GM12878 (cell line): ENCODE measurements at regions not wholly inside any gene's neighbourhood (a gene's known extent, or its start where the extent isn't known, plus 50 kb on each side); places are given as distances from the start of the nearest gene placed in this dataset.

Experiments used
- ATAC-seq: fragments of 200-7000 bp; cut with Tn5 transposase; 3 replicates; pipeline ENCODE4 v1.9.1; 2020; ENCODE audit warnings: mild to moderate bottlenecking, moderate library complexity
- BruUV-seq: library from RNA; stranded (reverse); fragments of 400-500 nt; replicated peaks from 2 replicates; lab custom pipeline; 2021; lab: Mats Ljungman, UMichigan
- CTCF ChIA-PET: fragments of 300-600 bp; sonication (Branson Sonifier 250); formaldehyde crosslinking; extraction: SDS; loops from one replicate; lab custom pipeline; 2021; ENCODE audit warnings: inconsistent platforms; lab: Yijun Ruan, JAX
- POLR2A ChIA-PET: fragments of 350-600 bp; formaldehyde crosslinking; extraction: SDS; loops from one replicate; lab custom pipeline; 2021; ENCODE audit warnings: inconsistent platforms; lab: Charles Lee
- RAD21 ChIA-PET: fragments of 300-600 bp; sonication (Branson Sonifier 250); formaldehyde crosslinking; loops from one replicate; lab custom pipeline; 2023; ENCODE audit warnings: antibody characterized with exemption; ENCODE audit not compliant: unreplicated experiment; lab: Charles Lee
- SMC1A ChIA-PET: fragments of 300-600 bp; sonication (Branson Sonifier 250); formaldehyde crosslinking; loops from one replicate; lab custom pipeline; 2023; ENCODE audit not compliant: unreplicated experiment, uncharacterized antibody; lab: Charles Lee
- DNase-seq: peaks from one replicate; pipeline ENCODE4 v3.0.0-alpha.2; 2011; ENCODE audit warnings: low read depth, low spot score
- FAIRE-seq: peaks from 3 replicates; lab custom pipeline; 2011; peaks lifted over from hg19 to GRCh38; lab: Jason Lieb, UNC
- H2AFZ ChIP-seq: 2 replicates; pipeline ENCODE4 v1.6.0; 2011; ENCODE audit warnings: low read depth, low read length, control low read depth; ENCODE audit not compliant: control insufficient read depth
- H3K27ac ChIP-seq: 2 replicates; pipeline ENCODE4 v1.5.1; 2011; ENCODE audit warnings: control low read depth; ENCODE audit not compliant: control insufficient read depth, insufficient read depth
- H3K27me3 ChIP-seq, 2 experiments: replicated peaks in 1 of 2; 2 replicates each; pipeline versions ENCODE4 v1.6.0 to v1.6.1; 2011; ENCODE audit warnings: low read length in 1 of 2; ENCODE audit not compliant: control insufficient read depth in 2 of 2, insufficient read depth in 2 of 2
- H3K36me3 ChIP-seq, 2 experiments: 2 replicates each; pipeline ENCODE4 v1.5.1; 2011; ENCODE audit warnings: low read length in 1 of 2; ENCODE audit not compliant: control insufficient read depth in 2 of 2, insufficient read depth in 2 of 2
- H3K4me1 ChIP-seq: 2 replicates; pipeline ENCODE4 v1.6.1; 2011; ENCODE audit warnings: mild to moderate bottlenecking, low read length, moderate library complexity, mixed read lengths; ENCODE audit not compliant: control insufficient read depth, insufficient read depth
- H3K4me2 ChIP-seq: 2 replicates; pipeline ENCODE4 v1.6.0; 2011; ENCODE audit warnings: control low read depth; ENCODE audit not compliant: control insufficient read depth, insufficient read depth
- H3K4me3 ChIP-seq: fragments of 200-600 bp; sonication (generic); 2 replicates; pipeline ENCODE4 v1.5.1; 2016
- H3K79me2 ChIP-seq: 2 replicates; pipeline ENCODE4 v1.6.0; 2011; ENCODE audit warnings: low read length; ENCODE audit not compliant: control insufficient read depth, insufficient read depth
- H3K9ac ChIP-seq: 2 replicates; pipeline ENCODE4 v1.8.0; 2011; ENCODE audit warnings: low read length, control low read depth, mixed read lengths; ENCODE audit not compliant: control insufficient read depth, insufficient read depth
- H3K9me3 ChIP-seq: replicated peaks from 3 replicates; pipeline ENCODE4 v1.5.1; 2011; ENCODE audit warnings: mild to moderate bottlenecking, low read length; ENCODE audit not compliant: control insufficient read depth, insufficient read depth
- H4K20me1 ChIP-seq: 2 replicates; pipeline ENCODE4 v1.6.0; 2011; ENCODE audit not compliant: control insufficient read depth, insufficient read depth
- BRCA1 ChIP-seq: IDR thresholded peaks from 2 replicates; pipeline ENCODE4 v1.6.1; 2011; ENCODE audit warnings: low read depth, low read length, improper control_type of control experiment
- CBX5 ChIP-seq: sonication (generic); IDR thresholded peaks from 2 replicates; pipeline ENCODE4 v1.6.1; 2016; ENCODE audit warnings: low read depth, moderate library complexity, mild to moderate bottlenecking, inconsistent platforms
- E2F8 ChIP-seq: fragments of 450-650 bp; IDR thresholded peaks from 2 replicates; pipeline ENCODE4 v1.6.1; 2018; ENCODE audit warnings: mild to moderate bottlenecking, low read depth, moderate library complexity; ENCODE audit not compliant: partially characterized antibody
- EGR1 ChIP-seq, 2 experiments: IDR thresholded peaks; 1 replicate in 1 of 2; 2 replicates in 1 of 2; pipeline ENCODE4 v1.6.1; 2011 to 2012; ENCODE audit warnings: low read depth in 2 of 2, low read length in 2 of 2, borderline replicate concordance in 1 of 2, mild to moderate bottlenecking in 1 of 2, moderate library complexity in 1 of 2
- HCFC1 ChIP-seq: fragments of 150-350 bp; IDR thresholded peaks from 2 replicates; pipeline ENCODE4 v1.6.1; 2014; ENCODE audit warnings: low read length
- IRF5 ChIP-seq: fragments of 450-650 bp; IDR thresholded peaks from 2 replicates; pipeline ENCODE4 v1.6.1; 2017; ENCODE audit warnings: borderline replicate concordance
- JUND ChIP-seq: IDR thresholded peaks from 2 replicates; pipeline ENCODE4 v1.6.1; 2012; ENCODE audit warnings: low read depth, mild to moderate bottlenecking, low read length, improper control_type of control experiment, moderate library complexity
- NFIC ChIP-seq: IDR thresholded peaks from 2 replicates; pipeline ENCODE4 v1.6.1; 2012; ENCODE audit warnings: low read depth, mild to moderate bottlenecking, inconsistent platforms, low read length, moderate library complexity
- NFXL1 ChIP-seq: fragments of 450-650 bp; IDR thresholded peaks from 2 replicates; pipeline ENCODE4 v1.6.1; 2017; ENCODE audit warnings: antibody characterized with exemption, mild to moderate bottlenecking, borderline replicate concordance
- POU2F2 ChIP-seq: IDR thresholded peaks from 3 replicates; pipeline ENCODE4 v1.6.1; 2011; ENCODE audit warnings: low read depth, mild to moderate bottlenecking, low read length, borderline replicate concordance
- RELA ChIP-seq: fragments of 450-650 bp; IDR thresholded peaks from 2 replicates; pipeline ENCODE4 v1.8.0; 2014; ENCODE audit warnings: borderline replicate concordance; ENCODE audit not compliant: partially characterized antibody
- SPI1 ChIP-seq: IDR thresholded peaks from 2 replicates; pipeline ENCODE4 v1.6.1; 2011; ENCODE audit warnings: low read depth, mild to moderate bottlenecking, low read length, moderate library complexity, borderline replicate concordance; ENCODE audit not compliant: insufficient read depth
- STAT3 ChIP-seq: IDR thresholded peaks from 2 replicates; pipeline ENCODE4 v1.6.1; 2011; ENCODE audit warnings: low read depth, low read length, improper control_type of control experiment
- ZNF207 ChIP-seq: fragments of 450-650 bp; IDR thresholded peaks from 2 replicates; pipeline ENCODE4 v1.6.1; 2014; ENCODE audit warnings: antibody characterized with exemption, mild to moderate bottlenecking, borderline replicate concordance
- ZNF274 ChIP-seq: IDR thresholded peaks from one replicate; pipeline ENCODE4 v1.8.0; 2011; ENCODE audit not compliant: insufficient read length, insufficient read depth
- WGBS: methylation state at CpG from one replicate; pipeline ENCODE4 v1.1.6; 2016; ENCODE audit warnings: low lambda C conversion rate; ENCODE audit not compliant: insufficient replicate concordance, insufficient coverage; ENCODE audit errors: missing lambda C conversion rate; 5-methylcytosine and 5-hydroxymethylcytosine counted together
- in situ Hi-C: fragments of 300-500 bp; cut with MboI; formaldehyde crosslinking; loops from 9 replicates; pipeline ENCODE4 v1.14.3; 2018; ENCODE audit warnings: mixed read lengths
- intact Hi-C: fragments of 100-400 bp; cut with micrococcal nuclease; formaldehyde crosslinking; loops from one replicate; pipeline ENCODE4 v1.14.2; 2022; ENCODE audit not compliant: unreplicated experiment

GRCh38 chr4:31949045-31949444, 1228.9 kb downstream of the PCDH7 start:
- Histone ChIP-seq H3K4me1 (no peaks in the 10 kb centered on the region), H4K20me1 (no peaks in the 10 kb centered on the region), H3K4me3 (no peak overlapping the region), H3K79me2 (no peaks in the 10 kb centered on the region), H3K36me3 (no peaks in the 10 kb centered on the region), H3K27ac (no peak overlapping the region), H3K9me3 (no peaks in the 10 kb centered on the region), H3K27me3 (no peaks in the 10 kb centered on the region), H2AFZ (no peak overlapping the region)
- ChIA-PET POLR2A (no interaction called here), RAD21 (no interaction called here), CTCF (no interaction called here), SMC1A (no interaction called here)
- no peak for ATAC-seq
- in situ Hi-C loops: no loop called here
- no peak for FAIRE-seq
- no peak for DNase-seq
- BruUV-seq: no TSS peak
- TF ChIP-seq NFXL1 (no peak), IRF5 (no peak), ZNF274 (no peak), HCFC1 (no peak), ZNF207 (no peak)
- TF ChIP-seq, all 136 proteins: peak for 0
- Histone ChIP-seq H3K4me2 (no peak overlapping the region), H3K9ac (no peak overlapping the region)
- 1% methylated on average over 5 of the region's 5 CpGs for WGBS
- intact Hi-C loops: no loop called here

- no peaks in the 10 kb centered on the region for H3K4me1 ChIP-seq
- H2AFZ ChIP-seq: no peak overlapping the region
- H3K79me2 ChIP-seq: no peaks in the 10 kb centered on the region
- H3K9ac ChIP-seq: no peak overlapping the region
- no peaks in the 10 kb centered on the region for H3K9me3 ChIP-seq
- BruUV-seq: no TSS peak
- H3K27ac ChIP-seq: no peak overlapping the region
- H4K20me1 ChIP-seq: no peaks in the 10 kb centered on the region
- no peak for FAIRE-seq
- ChIA-PET RAD21 (no interaction called here), SMC1A (no interaction called here), CTCF (no interaction called here), POLR2A (no interaction called here)
- DNase-seq: no peak
- H3K4me3 ChIP-seq: no peak overlapping the region
- in situ Hi-C loops: no loop called here
- no peak overlapping the region for H3K4me2 ChIP-seq
- no peaks in the 10 kb centered on the region for H3K36me3 ChIP-seq
- no peaks in the 10 kb centered on the region for H3K27me3 ChIP-seq
- ATAC-seq: no peak
- intact Hi-C loops: no loop called here
- 11% methylated on average over 2 of the region's 2 CpGs for WGBS
- no peak for TF ChIP-seq CBX5
- TF ChIP-seq JUND: no peak
- TF ChIP-seq SPI1: no peak
- TF ChIP-seq NFIC: no peak
- TF ChIP-seq EGR1 (IDR thresholded peaks at IDR 0.05; ENCODE audit: borderline replicate concordance in 1 of 2, low read depth in 2 of 2, low read length in 2 of 2): no peak
- TF ChIP-seq STAT3: no peak
- TF ChIP-seq BRCA1: no peak
- TF ChIP-seq E2F8: no peak
- no peak for TF ChIP-seq RELA
- TF ChIP-seq POU2F2: no peak
These were observed 1235.2 kb downstream of the PCDH7 start for GRCh38 chr4:31955346-31955745.
